Mononuclear cell (primary cell): ENCODE measurements at regions not wholly inside any gene's neighbourhood (a gene's known extent, or its start where the extent isn't known, plus 50 kb on each side); places are given as distances from the start of the nearest gene placed in this dataset.
"Not testable (repeated sequence)": the region's sequence is repeated elsewhere in the genome, so short reads cannot be mapped to it uniquely, and the experiment has no call there.

ENCODE experiments used
- H3K27me3 ChIP-seq: 2 replicates; pipeline ENCODE4 v1.6.0; 2011; ENCODE audit warnings: low read length, control low read depth; ENCODE audit not compliant: insufficient read depth
- H3K4me1 ChIP-seq: 2 replicates; pipeline ENCODE4 v1.5.1; 2011; ENCODE audit warnings: mild to moderate bottlenecking, low read length, control low read depth; ENCODE audit not compliant: insufficient read depth
- H3K4me3 ChIP-seq: 2 replicates; pipeline ENCODE4 v1.5.1; 2011; ENCODE audit warnings: mild to moderate bottlenecking, low read length, moderate library complexity
- H3K9me3 ChIP-seq: 2 replicates; pipeline ENCODE4 v1.5.1; 2011; ENCODE audit warnings: low read depth, mild to moderate bottlenecking, control low read depth, low read length

DNA sequence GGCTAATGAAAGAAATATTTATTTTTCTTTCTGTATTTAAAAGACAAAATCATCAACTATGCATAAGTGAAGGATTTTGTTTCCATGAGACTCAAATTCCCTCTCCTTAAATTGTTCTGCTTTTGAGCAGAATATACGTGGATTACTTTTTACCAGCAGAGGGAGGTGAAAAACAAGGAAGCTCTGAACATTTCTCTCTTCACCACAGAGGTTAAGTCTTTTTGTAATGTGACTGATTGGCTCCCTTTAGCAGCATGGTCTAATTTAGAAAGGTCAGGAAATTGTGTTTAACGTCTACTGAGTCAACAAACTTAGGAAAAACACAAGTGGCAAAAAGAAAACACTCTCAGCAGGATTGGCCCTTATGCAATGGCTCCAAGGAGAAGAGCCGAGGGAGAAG, 55.1 kb upstream of the F9 start:
- no peaks in the 10 kb centered on the region for H3K4me1 ChIP-seq
- H3K9me3 ChIP-seq = no peaks in the 10 kb centered on the region
- no peaks in the 10 kb centered on the region for H3K27me3 ChIP-seq
- no peak overlapping the region for H3K4me3 ChIP-seq

- H3K4me3 ChIP-seq, H3K27me3 ChIP-seq, H3K9me3 ChIP-seq, H3K4me1 ChIP-seq: not testable (repeated sequence)
Measured at GRCh38 chrX:139461945-139462344, 68.6 kb upstream of the F9 start.

- Histone ChIP-seq H3K9me3 (no peaks in the 10 kb centered on the region), H3K4me3 (no peak overlapping the region), H3K4me1 (no peaks in the 10 kb centered on the region)
Measured at GRCh38 chrX:139454743-139455142, 75.8 kb upstream of the F9 start.

DNA sequence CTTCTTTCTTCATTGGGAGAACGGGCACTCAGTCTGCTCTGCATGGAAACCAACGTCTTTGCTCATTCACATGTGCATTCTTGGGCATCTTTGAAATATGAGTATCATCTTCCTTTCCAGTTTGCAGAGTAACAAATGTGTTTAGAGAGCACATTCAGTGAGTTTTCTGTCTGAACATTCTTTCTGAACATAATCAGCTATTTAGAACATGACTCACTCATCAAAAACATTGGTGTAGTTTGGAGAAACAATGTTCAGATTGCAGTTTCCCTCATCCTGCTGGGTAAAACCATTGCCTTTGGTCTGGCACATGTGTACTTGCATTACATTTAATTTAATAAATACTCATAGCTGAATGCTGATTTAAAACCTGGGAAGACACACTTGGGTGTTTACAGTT, 81.5 kb upstream of the F9 start:
- Histone ChIP-seq H3K27me3 (no peaks in the 10 kb centered on the region), H3K9me3 (no peaks in the 10 kb centered on the region), H3K4me1 (no peaks in the 10 kb centered on the region), H3K4me3 (no peak overlapping the region)

More at GRCh38 chrX:139454743-139455142, 75.8 kb upstream of the F9 start:
- no peaks in the 10 kb centered on the region for H3K27me3 ChIP-seq

GRCh38 chrX:139446832-139447231, 83.7 kb upstream of the F9 start:
- H3K4me3 ChIP-seq = no peak overlapping the region
- H3K9me3 ChIP-seq = no peaks in the 10 kb centered on the region
- no peaks in the 10 kb centered on the region for H3K4me1 ChIP-seq
- no peaks in the 10 kb centered on the region for H3K27me3 ChIP-seq

- H3K4me3 ChIP-seq = no peak overlapping the region
- H3K9me3 ChIP-seq = no peaks in the 10 kb centered on the region
- H3K27me3 ChIP-seq = no peaks in the 10 kb centered on the region
- no peaks in the 10 kb centered on the region for H3K4me1 ChIP-seq
Measured at GRCh38 chrX:139429913-139430312, 100.6 kb upstream of the F9 start.

DNA sequence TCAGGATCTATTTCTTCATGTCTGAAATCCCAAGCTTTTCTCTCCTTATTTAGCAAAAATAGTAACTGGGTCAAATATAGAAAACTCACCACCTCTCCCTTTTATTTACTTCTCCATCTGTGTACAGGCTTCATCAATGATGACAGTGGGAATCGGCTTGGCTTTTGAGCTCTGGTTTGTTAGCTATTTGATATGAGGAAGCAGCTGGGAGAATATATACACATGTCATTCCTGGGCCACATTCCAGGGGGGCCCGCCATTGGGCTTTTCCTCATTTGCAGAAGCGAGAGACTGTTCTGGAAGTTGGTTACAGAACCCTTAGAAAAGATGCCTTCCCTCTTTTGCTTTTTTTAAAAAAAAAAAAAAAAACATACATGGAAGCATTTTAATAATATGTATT, 107.4 kb upstream of the F9 start:
- no peaks in the 10 kb centered on the region for H3K4me1 ChIP-seq
- no peaks in the 10 kb centered on the region for H3K27me3 ChIP-seq
- H3K4me3 ChIP-seq = no peak overlapping the region
- H3K9me3 ChIP-seq = no peaks in the 10 kb centered on the region

DNA sequence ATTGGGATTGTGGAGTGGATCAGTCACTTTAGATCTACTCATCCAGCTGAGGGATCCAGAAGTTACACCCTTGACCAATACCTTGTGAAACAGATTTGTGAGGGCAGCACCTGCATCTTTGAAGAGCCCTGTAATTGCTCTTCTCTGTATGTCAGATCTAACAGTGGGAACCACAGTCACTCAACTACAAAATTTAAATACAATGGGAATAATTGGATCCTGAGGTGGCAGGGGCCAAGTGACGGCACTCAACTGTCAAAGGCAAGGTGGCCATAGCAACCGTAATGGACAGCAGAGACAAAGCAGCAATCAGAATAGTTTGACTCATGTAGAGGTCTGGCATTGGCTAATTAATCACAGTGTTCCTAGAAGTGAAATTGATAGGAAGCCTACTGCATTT, 132.3 kb upstream of the F9 start:
- not testable (repeated sequence) for H3K9me3 ChIP-seq, H3K4me1 ChIP-seq, H3K4me3 ChIP-seq, H3K27me3 ChIP-seq

GRCh38 chrX:139388254-139388653, 142.3 kb upstream of the F9 start:
- H3K9me3 ChIP-seq = no peaks in the 10 kb centered on the region
- H3K27me3 ChIP-seq = no peaks in the 10 kb centered on the region
- no peak overlapping the region for H3K4me3 ChIP-seq
- H3K4me1 ChIP-seq = no peaks in the 10 kb centered on the region

DNA sequence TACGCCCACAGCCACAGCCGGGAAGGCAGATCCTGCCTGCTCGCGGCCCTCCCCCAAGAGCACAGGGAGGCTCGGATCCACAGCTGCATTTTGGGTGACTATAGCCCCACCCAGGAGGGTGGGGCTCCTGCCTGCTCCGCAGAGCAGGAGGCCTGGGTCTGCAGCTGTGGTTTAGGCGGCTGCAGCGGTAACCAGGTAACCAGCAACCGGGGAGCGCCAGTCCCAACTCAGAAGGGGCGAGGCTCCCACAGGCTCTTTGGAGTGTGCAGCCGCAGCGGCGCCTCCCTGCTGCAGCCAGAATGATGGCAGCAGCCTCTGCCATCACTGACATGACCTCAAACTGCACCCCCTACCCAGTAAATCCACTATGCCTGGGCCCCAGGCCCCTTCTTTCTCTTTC, 148.0 kb upstream of the F9 start:
- H3K4me3 ChIP-seq = no peak overlapping the region
- H3K4me1 ChIP-seq = no peaks in the 10 kb centered on the region
- no peaks in the 10 kb centered on the region for H3K27me3 ChIP-seq
- H3K9me3 ChIP-seq = no peaks in the 10 kb centered on the region

DNA sequence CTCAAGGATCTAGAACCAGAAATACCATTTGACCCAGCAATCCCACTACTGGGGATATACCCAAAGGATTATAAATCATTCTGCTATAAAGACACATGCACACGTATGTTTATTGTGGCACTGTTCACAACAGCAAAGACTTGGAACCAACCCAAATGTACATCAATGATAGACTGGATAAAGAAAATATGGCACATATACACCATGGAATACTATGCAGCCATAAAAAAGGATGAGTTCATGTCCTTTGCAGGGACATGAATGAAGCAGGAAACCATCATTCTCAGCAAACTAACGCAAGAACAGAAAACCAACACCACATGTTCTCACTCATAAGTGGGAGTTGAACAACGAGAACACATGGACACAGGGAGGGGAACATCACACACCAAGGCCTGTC, 154.0 kb upstream of the F9 start:
- not testable (repeated sequence) for H3K4me1 ChIP-seq, H3K9me3 ChIP-seq, H3K4me3 ChIP-seq, H3K27me3 ChIP-seq

- Histone ChIP-seq H3K9me3 (no peaks in the 10 kb centered on the region), H3K27me3 (no peaks in the 10 kb centered on the region), H3K4me3 (no peak overlapping the region), H3K4me1 (no peaks in the 10 kb centered on the region)
Measured at GRCh38 chrX:139360356-139360755, 170.2 kb upstream of the F9 start.

DNA sequence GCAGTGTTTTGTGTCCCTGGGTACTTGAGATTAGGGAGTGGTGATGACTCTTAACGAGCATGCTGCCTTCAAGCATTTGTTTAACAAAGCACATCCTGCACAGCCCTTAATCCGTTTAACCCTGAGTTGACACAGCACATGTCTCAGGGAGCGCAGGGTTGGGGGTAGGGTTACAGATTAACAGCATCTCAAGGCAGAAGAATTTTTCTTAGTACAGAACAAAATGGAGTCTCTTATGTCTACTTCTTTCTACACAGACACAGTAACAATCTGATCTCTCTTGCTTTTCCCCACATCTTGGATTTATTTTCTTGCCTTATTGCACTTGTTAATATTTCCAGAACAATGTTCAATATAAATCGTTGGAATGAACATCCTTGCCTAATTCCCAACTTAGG, 187.9 kb upstream of the F9 start:
- H3K4me3 ChIP-seq, H3K27me3 ChIP-seq, H3K4me1 ChIP-seq, H3K9me3 ChIP-seq: not testable (repeated sequence)

DNA sequence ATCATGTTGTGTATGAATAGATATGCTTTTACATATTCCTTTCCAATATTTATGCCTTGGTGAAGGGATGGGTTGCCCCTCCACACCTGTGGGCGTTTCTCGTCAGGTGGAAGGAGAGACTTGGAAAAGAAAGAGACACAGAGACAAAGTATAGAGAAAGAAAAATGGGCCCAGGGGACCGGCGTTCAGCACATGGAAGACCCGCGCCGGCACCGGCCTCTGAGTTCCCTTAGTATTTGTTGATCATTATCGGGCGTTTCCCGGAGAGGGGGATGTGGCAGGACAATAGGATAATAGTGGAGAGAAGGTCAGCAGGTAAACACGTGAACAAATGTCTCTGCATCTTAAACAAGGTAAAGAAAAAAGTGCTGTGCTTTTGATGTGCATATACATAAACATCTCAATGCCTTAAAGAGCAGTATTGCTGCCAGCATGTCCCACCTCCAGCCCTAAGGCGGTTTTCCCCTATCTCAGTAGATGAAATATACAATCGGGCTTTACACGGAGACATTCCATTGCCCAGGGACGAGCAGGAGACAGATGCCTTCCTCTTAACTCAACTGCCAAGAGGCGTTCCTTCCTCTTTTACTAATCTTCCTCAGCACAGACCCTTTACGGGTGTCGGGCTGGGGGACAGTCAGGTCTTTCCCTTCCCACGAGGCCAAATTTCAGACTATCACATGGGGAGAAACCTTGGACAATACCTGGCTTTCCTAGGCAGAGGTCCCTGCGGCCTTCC, 188.5 kb upstream of the F9 start:
- H3K27me3 ChIP-seq, H3K4me1 ChIP-seq, H3K9me3 ChIP-seq, H3K4me3 ChIP-seq: not testable (repeated sequence)

DNA sequence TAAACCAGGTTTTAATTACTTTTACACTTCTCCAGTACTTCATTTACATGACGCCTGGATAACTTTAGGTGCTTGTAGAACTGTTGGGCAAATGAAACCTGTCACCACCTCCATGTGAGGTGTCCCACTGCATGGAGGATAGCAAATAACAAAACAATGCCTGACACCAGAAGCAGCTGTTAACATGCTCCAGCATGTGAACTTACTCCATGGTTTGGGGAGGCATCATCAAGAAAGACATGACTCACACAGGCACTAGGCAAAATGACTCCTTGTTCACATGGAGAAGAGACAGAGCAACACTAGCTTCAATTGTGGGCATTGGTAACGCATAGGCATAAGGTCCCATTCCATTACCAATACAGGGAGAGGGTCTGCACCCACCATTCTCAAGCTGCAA, 198.1 kb upstream of the F9 start:
- Histone ChIP-seq H3K27me3 (no peaks in the 10 kb centered on the region), H3K4me1 (no peaks in the 10 kb centered on the region), H3K9me3 (no peaks in the 10 kb centered on the region), H3K4me3 (no peak overlapping the region)

GRCh38 chrX:139327355-139327754, 203.2 kb upstream of the F9 start:
- H3K4me3 ChIP-seq = no peak overlapping the region
- no peaks in the 10 kb centered on the region for H3K9me3 ChIP-seq
- no peaks in the 10 kb centered on the region for H3K27me3 ChIP-seq
- no peaks in the 10 kb centered on the region for H3K4me1 ChIP-seq
